HEK293T (cell line): ENCODE measurements at regions not wholly inside any gene's neighbourhood (a gene's known extent, or its start where the extent isn't known, plus 50 kb on each side); places are given as distances from the start of the nearest gene placed in this dataset.

Experiments
- ELF4 ChIP-seq: fragments of 450-650 bp; IDR thresholded peaks from 2 replicates; pipeline ENCODE4 v1.6.1; 2017; ENCODE audit warnings: antibody characterized with exemption
- SUZ12 ChIP-seq: fragments of 450-650 bp; IDR thresholded peaks from 2 replicates; pipeline ENCODE4 v1.6.1; 2016; ENCODE audit warnings: mild to moderate bottlenecking
- ZNF384 ChIP-seq: fragments of 450-650 bp; IDR thresholded peaks from 2 replicates; pipeline ENCODE4 v1.6.1; 2016

DNA sequence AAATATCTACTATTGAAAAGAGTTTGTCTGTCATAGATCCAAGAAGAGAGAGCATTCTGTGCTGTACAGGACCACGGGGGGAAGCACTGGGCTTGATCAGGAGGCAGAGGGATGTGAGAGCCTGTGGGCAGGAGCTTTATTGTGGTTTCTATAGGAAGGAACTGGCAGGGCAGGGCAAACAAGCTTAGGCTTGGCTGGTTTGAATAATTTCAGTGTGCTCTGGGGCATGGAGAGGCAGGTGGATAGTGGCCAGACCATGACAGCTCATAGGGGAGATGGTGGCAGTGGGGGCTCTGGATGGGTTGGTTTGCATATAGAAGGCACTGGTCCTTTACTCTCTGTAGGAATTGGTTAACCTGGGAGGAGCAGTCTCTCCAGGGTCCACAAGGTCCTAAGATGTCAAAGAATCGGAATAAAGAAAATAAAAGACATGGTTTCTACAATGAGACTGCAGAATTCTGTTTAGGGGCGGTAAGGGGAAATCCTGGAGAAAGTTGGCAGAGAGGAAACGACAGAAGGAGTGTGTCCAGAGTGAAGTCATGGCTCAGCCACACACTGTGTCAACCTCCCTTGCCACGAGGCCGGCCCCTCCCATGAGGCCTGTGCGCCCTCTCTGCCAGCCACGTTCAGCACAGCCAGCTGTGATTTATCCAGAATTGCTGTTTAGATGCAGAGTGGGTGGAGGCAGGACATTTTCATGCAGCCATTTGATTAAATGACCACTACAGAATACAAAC, 81.7 kb upstream of the PGBD5 start:
- TF ChIP-seq ELF4 = no peak
- TF ChIP-seq ZNF384 = no peak
- TF ChIP-seq SUZ12 = no peak
